Body of pancreas (tissue), 4 donors: ENCODE measurements at regions not wholly inside any gene's neighbourhood (a gene's known extent, or its start where the extent isn't known, plus 50 kb on each side); places are given as distances from the start of the nearest gene placed in this dataset.

Source experiments
- ATAC-seq: fragments of 150-250 bp; one replicate; pipeline ENCODE4 v1.9.1; 2016
- DNase-seq, 4 donors: peaks; one replicate each; pipeline ENCODE4 v3.0.0-alpha.2; 2019
- H3K27ac ChIP-seq, 4 donors: fragments of 200-600 bp; sonication (generic); 1 replicate in 3 of 4; 2 replicates in 1 of 4; pipeline versions ENCODE4 v1.5.1 to v1.6.1; 2016 to 2019; ENCODE audit warnings: mild to moderate bottlenecking in 1 of 4, mixed read lengths in 1 of 4, moderate library complexity in 1 of 4
- H3K27me3 ChIP-seq, 2 donors: fragments of 200-600 bp; sonication (generic); one replicate each; pipeline ENCODE4 v1.6.0; 2016; ENCODE audit warnings: mild to moderate bottlenecking in 1 of 2
- H3K36me3 ChIP-seq, 2 donors: fragments of 200-600 bp; sonication (generic); replicated peaks in 1 of 2; 2 replicates each; pipeline ENCODE4 v1.5.1; 2016; ENCODE audit warnings: low read depth in 2 of 2; ENCODE audit not compliant: insufficient read depth in 1 of 2
- H3K4me1 ChIP-seq: fragments of 200-600 bp; sonication (generic); one replicate; pipeline ENCODE4 v1.6.0; 2016
- H3K4me3 ChIP-seq, 2 donors: fragments of 200-600 bp; sonication (generic); 1 replicate in 1 of 2; 2 replicates in 1 of 2; pipeline ENCODE4 v1.5.1; 2016 to 2019
- H3K9me3 ChIP-seq, 3 donors: fragments of 200-600 bp; sonication (generic); 1 replicate in 2 of 3; 2 replicates in 1 of 3; pipeline ENCODE4 v1.5.1; 2016
- POLR2A ChIP-seq, 3 donors: fragments of 450-650 bp; IDR thresholded peaks; one replicate each; pipeline ENCODE4 v1.6.1; 2016; ENCODE audit warnings: antibody characterized with exemption in 3 of 3, mild to moderate bottlenecking in 2 of 3
- WGBS, 2 donors: methylation state at CpG; one replicate each; pipeline ENCODE4 v1.1.5; 2017; 5-methylcytosine and 5-hydroxymethylcytosine counted together
- intact Hi-C: fragments of 100-400 bp; cut with DNase I; formaldehyde crosslinking; loops from one replicate; pipeline ENCODE4 v1.15.1; 2023
- TF ChIP-seq, protein P1 (sequence below), 7 experiments: fragments of 450-650 bp in 4 of 7; fragments of 200-600 bp in 3 of 7; sonication (generic) in 3 of 7; IDR thresholded peaks; one replicate each; pipeline ENCODE4 v1.5.1; 2016 to 2019; ENCODE audit warnings: antibody characterized with exemption in 7 of 7

DNA sequence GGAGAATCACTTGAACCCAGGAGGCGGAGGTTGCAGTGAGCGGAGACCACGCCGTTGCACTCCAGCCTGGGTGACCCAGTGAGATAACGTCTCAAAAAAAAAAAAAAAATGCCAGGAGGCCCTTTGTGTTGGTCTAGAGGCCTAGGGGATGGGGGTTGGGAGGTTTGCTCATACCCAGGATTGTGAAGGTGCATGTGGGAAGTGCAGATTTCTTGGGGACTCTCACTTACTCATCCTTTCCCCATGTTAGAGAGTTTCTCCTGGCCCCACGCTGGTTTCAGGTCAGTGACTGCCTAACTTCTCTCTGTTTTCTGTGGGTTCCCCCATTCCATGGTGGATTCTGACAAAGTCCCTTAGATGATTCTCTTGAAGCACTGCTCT is 471.5 kb upstream of the CNTNAP2 start:
- no peaks in the 10 kb centered on the region for H3K36me3 ChIP-seq
- ATAC-seq (no peak), DNase-seq (no peak)
- TF ChIP-seq, protein P1, sequence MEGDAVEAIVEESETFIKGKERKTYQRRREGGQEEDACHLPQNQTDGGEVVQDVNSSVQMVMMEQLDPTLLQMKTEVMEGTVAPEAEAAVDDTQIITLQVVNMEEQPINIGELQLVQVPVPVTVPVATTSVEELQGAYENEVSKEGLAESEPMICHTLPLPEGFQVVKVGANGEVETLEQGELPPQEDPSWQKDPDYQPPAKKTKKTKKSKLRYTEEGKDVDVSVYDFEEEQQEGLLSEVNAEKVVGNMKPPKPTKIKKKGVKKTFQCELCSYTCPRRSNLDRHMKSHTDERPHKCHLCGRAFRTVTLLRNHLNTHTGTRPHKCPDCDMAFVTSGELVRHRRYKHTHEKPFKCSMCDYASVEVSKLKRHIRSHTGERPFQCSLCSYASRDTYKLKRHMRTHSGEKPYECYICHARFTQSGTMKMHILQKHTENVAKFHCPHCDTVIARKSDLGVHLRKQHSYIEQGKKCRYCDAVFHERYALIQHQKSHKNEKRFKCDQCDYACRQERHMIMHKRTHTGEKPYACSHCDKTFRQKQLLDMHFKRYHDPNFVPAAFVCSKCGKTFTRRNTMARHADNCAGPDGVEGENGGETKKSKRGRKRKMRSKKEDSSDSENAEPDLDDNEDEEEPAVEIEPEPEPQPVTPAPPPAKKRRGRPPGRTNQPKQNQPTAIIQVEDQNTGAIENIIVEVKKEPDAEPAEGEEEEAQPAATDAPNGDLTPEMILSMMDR (IDR thresholded peaks at IDR 0.05) = no peak
- TF ChIP-seq POLR2A (IDR thresholded peaks at IDR 0.05) = no peak
- intact Hi-C loops = no loop called here
- H3K27ac ChIP-seq = no peak overlapping the region
- no peaks in the 10 kb centered on the region for H3K27me3 ChIP-seq
- H3K4me3 ChIP-seq = no peak overlapping the region
- 82 to 85% methylated on average over 6 of the region's 6 CpGs for WGBS, 2 donors
- H3K4me1 ChIP-seq = no peaks in the 10 kb centered on the region
- H3K9me3 ChIP-seq = no peaks in the 10 kb centered on the region

DNA sequence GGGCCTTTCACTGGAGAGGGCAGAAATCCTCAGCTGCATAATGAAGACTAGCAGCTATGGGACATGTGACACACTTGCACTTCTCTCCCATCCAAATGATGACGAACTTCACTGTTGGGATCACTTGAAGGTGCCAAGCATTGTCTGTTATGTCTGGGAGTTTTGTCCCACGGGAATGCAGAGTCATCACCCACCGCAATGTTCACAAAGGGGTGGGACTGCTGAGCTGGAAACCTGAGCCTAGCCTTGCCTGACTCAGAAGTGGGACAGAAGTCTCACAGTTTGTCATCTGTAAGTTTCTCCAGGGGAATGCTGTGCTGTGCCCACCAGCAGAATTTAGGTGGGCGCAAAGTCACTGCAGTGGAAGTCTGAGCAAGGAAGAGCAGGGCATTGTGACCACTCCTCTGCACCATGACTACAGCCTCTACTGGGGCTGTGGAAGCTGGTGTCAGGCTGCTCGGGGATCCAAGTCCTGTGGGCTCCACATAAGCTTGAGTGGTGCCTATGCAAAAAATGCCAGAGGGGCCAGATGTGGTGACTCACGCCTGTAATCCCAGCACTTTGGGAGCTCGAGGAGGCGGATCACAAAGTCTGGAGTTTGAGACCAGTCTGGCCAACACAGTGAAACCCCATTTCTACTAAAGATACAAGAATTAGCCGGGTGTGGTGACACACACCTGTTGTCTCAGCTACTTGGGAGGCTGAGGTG is 472.0 kb upstream of the CNTNAP2 start:
- no peaks in the 10 kb centered on the region for H3K9me3 ChIP-seq
- WGBS, 2 donors = 64% methylated on average over 7 to 9 of the region's 9 CpGs
- intact Hi-C loops = no loop called here
- H3K27ac ChIP-seq = no peak overlapping the region
- H3K27me3 ChIP-seq = no peaks in the 10 kb centered on the region
- TF ChIP-seq POLR2A (IDR thresholded peaks at IDR 0.05) = no peak
- TF ChIP-seq, protein P1 (IDR thresholded peaks at IDR 0.05) = no peak
- H3K4me1 ChIP-seq = no peaks in the 10 kb centered on the region
- H3K36me3 ChIP-seq = no peaks in the 10 kb centered on the region
- ATAC-seq (no peak), DNase-seq (no peak)
- no peak overlapping the region for H3K4me3 ChIP-seq

DNA sequence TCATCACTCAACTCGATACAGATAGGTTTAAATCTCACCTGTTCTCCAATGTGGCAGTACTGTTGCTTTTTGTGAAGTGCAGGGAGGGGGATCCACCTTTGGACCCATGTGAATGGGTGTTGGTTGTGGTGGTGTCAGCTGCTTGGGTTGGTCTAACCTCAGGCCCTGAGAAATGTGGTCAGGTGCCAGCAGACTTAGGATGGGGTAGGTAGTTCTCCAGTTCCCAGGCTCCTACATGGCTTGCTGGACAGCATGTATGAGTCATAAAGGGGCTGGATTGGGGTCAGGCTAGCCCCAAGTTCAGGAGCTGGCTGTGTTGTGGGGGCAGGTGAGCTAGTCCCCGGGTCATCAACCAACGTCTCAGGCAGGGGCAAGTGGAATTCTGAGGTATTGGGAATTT is 472.6 kb upstream of the CNTNAP2 start:
- WGBS, 2 donors = 57 to 67% methylated on average over 3 of the region's 3 CpGs
- TF ChIP-seq, protein P1 (IDR thresholded peaks at IDR 0.05) = no peak
- TF ChIP-seq POLR2A (IDR thresholded peaks at IDR 0.05) = no peak
- ATAC-seq = no peak

DNA sequence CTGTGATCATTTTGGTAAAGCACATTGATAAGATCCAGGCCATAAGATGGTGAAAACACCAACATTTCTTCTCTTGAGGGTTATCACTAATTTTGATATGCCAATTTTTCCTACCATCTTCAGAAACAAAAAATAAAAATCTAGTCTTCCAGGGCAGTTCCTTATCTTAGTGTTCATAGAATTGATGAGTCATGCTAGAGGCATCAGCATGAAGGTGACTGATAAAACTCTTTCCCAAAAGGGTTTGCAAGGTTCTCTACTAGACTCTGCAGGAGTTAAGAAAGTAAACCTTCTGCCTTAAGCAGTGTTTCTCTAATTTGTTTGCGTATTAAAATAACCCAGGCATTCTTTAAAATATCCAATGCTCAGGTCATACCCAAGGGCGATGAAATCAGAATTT is 483.1 kb upstream of the CNTNAP2 start:
- Histone ChIP-seq H3K4me1 (no peaks in the 10 kb centered on the region), H3K9me3 (no peaks in the 10 kb centered on the region), H3K27ac (no peak overlapping the region), H3K27me3 (no peaks in the 10 kb centered on the region), H3K36me3 (no peaks in the 10 kb centered on the region), H3K4me3 (no peak overlapping the region)
- ATAC-seq = no peak
- no peak for DNase-seq
- 9 to 50% methylated on average over 2 of the region's 2 CpGs for WGBS, 2 donors
- TF ChIP-seq, protein P1 (IDR thresholded peaks at IDR 0.05) = no peak
- TF ChIP-seq POLR2A (IDR thresholded peaks at IDR 0.05) = no peak
- intact Hi-C loops = no loop called here

More for the DNA sequence above, 472.6 kb upstream of the CNTNAP2 start:
- Histone ChIP-seq H3K4me1 (no peaks in the 10 kb centered on the region), H3K27ac (no peak overlapping the region), H3K9me3 (no peaks in the 10 kb centered on the region), H3K27me3 (no peaks in the 10 kb centered on the region), H3K4me3 (no peak overlapping the region), H3K36me3 (no peaks in the 10 kb centered on the region)
- no peak for DNase-seq
- intact Hi-C loops = no loop called here

DNA sequence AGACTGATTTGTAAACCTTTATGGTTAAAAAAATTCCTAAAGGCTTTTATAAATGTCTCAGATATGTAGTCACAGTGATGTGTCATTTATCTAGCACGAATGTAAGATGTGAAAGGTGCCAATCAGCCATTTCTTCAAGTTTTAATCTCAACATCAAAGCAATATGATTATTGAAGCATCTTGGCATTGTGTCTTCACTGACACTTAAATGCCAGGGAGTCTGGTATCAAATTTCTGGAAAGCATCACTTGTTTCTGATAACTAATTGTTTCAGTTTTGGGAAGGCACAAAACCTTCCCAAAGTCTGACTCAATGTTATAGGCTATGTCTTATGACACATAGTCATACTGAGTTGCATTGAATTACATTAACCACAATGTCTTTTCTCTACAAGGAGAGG is 492.0 kb upstream of the CNTNAP2 start:
- intact Hi-C loops = no loop called here
- no peaks in the 10 kb centered on the region for H3K36me3 ChIP-seq
- DNase-seq (no peak), ATAC-seq (no peak)
- no peak overlapping the region for H3K27ac ChIP-seq
- no peaks in the 10 kb centered on the region for H3K9me3 ChIP-seq
- no peak for TF ChIP-seq POLR2A (IDR thresholded peaks at IDR 0.05)
- TF ChIP-seq, protein P1 (IDR thresholded peaks at IDR 0.05) = no peak
- no peak overlapping the region for H3K4me3 ChIP-seq
- H3K4me1 ChIP-seq = no peaks in the 10 kb centered on the region
- H3K27me3 ChIP-seq = no peaks in the 10 kb centered on the region
- WGBS, 2 donors = 50 to 52% methylated on average over 1 of the region's 1 CpG
